Mesothelial cell of epicardium (in vitro differentiated cells): ENCODE measurements at regions not wholly inside any gene's neighbourhood (a gene's known extent, or its start where the extent isn't known, plus 50 kb on each side); places are given as distances from the start of the nearest gene placed in this dataset.

Source experiments
- DNase-seq, 2 experiments: peaks; one replicate each; pipeline ENCODE4 v3.0.0; 2021; ENCODE audit warnings: low spot score in 2 of 2; ENCODE audit not compliant: unreplicated experiment in 2 of 2
- H3K27ac Mint-ChIP-seq: 2 replicates; pipeline ENCODE4 v1.8.0; 2021; ENCODE audit warnings: mixed read lengths
- H3K27me3 Mint-ChIP-seq: 2 replicates; pipeline ENCODE4 v1.8.0; 2021; ENCODE audit warnings: low read depth, mixed read lengths
- H3K36me3 Mint-ChIP-seq: 2 replicates; pipeline ENCODE4 v1.8.0; 2021; ENCODE audit warnings: mixed read lengths
- H3K4me1 Mint-ChIP-seq: 2 replicates; pipeline ENCODE4 v1.8.0; 2021; ENCODE audit warnings: mixed read lengths
- H3K4me3 Mint-ChIP-seq: 2 replicates; pipeline ENCODE4 v1.8.0; 2021; ENCODE audit warnings: mild to moderate bottlenecking, moderate library complexity, mixed read lengths
- H3K9me3 Mint-ChIP-seq: 2 replicates; pipeline ENCODE4 v1.8.0; 2021; ENCODE audit warnings: mixed read lengths
- TF ChIP-seq, protein P1 (sequence below): fragments of 200-600 bp; sonication (generic); IDR thresholded peaks from one replicate; pipeline ENCODE4 v1.5.0; 2021; ENCODE audit warnings: antibody characterized with exemption; ENCODE audit not compliant: unreplicated experiment

DNA sequence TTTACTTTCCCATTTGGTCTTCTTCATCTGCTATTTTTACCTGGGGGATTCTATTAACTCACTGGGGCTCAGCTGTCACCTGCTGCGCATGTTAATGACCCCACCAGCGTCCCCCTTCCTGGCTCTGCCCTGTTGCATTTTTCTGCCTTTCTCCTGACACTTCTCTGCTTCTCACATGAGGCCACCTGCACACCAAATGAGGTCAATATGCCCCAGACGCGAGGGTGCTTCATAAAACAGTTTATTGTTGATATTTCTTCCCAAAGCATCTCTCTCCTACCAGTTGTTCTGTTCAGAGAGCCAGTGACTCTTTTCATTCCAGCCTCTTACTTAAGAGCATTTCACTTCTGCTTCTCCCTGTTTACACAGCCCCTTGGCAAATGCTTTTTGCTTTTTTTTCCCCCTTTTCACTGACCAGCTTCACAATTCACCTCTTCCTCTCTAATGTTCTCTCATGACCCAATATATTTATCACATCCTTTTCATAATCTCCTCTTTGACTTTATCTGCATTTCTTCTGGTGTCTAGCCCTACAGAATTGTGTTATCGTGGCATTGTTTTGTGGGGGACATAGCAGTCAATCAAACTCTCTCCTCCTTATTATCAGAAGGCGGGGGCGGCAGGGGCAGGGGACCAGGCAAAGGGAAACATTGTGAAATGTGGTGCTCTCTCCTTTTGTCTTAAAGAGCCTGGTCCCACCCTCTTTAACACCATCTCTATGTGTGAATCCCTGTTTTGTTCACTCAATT, 545.8 kb upstream of the CITED2 start:
- TF ChIP-seq, protein P1, sequence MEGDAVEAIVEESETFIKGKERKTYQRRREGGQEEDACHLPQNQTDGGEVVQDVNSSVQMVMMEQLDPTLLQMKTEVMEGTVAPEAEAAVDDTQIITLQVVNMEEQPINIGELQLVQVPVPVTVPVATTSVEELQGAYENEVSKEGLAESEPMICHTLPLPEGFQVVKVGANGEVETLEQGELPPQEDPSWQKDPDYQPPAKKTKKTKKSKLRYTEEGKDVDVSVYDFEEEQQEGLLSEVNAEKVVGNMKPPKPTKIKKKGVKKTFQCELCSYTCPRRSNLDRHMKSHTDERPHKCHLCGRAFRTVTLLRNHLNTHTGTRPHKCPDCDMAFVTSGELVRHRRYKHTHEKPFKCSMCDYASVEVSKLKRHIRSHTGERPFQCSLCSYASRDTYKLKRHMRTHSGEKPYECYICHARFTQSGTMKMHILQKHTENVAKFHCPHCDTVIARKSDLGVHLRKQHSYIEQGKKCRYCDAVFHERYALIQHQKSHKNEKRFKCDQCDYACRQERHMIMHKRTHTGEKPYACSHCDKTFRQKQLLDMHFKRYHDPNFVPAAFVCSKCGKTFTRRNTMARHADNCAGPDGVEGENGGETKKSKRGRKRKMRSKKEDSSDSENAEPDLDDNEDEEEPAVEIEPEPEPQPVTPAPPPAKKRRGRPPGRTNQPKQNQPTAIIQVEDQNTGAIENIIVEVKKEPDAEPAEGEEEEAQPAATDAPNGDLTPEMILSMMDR = no peak
- DNase-seq = no peak
- Mint-ChIP-seq H3K27ac (no peak overlapping the region), H3K4me1 (peaks cover 24% of the 10 kb centered on the region), H3K9me3 (peaks cover 1% of the 10 kb centered on the region), H3K4me3 (no peak overlapping the region), H3K27me3 (no peaks in the 10 kb centered on the region), H3K36me3 (no peaks in the 10 kb centered on the region)

GRCh38 chr6:139919107-139920026, 544.9 kb upstream of the CITED2 start:
- TF ChIP-seq, protein P1 = no peak
- H3K36me3 Mint-ChIP-seq = no peaks in the 10 kb centered on the region
- no peak for DNase-seq
- no peaks in the 10 kb centered on the region for H3K27me3 Mint-ChIP-seq
- H3K27ac Mint-ChIP-seq = no peak overlapping the region
- H3K9me3 Mint-ChIP-seq = peaks cover 9% of the 10 kb centered on the region
- H3K4me1 Mint-ChIP-seq = peaks cover 24% of the 10 kb centered on the region
- no peak overlapping the region for H3K4me3 Mint-ChIP-seq

DNA sequence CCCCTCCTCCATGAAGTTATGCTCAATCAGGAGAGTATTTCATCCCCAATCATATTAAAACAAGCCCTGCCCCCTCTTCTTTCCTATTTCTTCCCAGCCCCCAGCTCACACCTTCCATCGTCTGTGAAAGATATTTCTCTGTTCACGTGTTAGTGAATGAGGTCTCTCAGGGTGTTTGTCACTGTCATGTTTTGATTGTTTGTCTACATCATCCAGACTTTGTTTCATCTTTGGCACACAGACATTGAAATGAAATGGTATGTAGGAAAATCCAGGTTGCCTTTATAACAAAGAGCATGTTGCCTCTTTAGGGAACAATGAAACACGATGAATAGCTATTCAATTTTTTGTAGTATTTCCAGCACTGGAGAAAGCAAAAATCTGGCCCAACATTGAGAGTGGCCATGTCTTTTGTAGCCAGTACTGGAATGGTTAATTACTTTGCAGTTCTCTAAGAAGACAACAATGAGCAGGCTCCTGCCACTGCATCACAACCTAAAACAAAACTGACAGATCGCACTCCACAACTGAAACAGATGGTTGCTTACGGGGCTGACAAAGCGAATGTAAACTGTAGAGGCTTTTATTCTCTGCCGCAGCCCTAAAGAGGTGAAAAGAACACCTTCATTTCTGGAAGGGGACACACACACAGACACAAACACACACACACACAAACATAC, 543.6 kb upstream of the CITED2 start:
- peaks cover 24% of the 10 kb centered on the region for H3K4me1 Mint-ChIP-seq
- no peaks in the 10 kb centered on the region for H3K36me3 Mint-ChIP-seq
- peaks cover 12% of the 10 kb centered on the region for H3K9me3 Mint-ChIP-seq
- no peaks in the 10 kb centered on the region for H3K27me3 Mint-ChIP-seq
- TF ChIP-seq, protein P1 = no peak
- no peak overlapping the region for H3K4me3 Mint-ChIP-seq
- no peak for DNase-seq
- H3K27ac Mint-ChIP-seq = no peak overlapping the region

DNA sequence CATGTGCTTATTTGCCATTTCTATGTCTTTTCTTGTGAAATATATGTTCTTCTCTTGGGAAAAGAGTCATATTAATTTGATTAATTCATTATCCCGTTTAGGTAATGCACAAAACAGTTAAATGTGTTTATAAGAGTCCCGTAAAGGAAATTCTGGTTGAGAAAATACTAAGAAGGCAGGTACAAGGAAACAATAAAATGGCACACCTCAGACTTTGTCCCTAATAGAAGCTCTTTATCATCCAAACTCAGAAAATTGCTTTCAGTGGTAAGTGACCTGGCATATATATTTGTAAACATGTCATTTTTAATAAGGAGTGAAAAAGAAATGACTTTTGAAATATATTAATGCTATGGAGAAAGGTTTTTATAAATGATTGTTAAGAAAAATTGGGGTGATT, 540.5 kb upstream of the CITED2 start:
- Mint-ChIP-seq H3K9me3 (peaks cover 21% of the 10 kb centered on the region), H3K27me3 (no peaks in the 10 kb centered on the region), H3K4me3 (no peak overlapping the region), H3K4me1 (peaks cover 14% of the 10 kb centered on the region), H3K36me3 (no peaks in the 10 kb centered on the region), H3K27ac (no peak overlapping the region)
- TF ChIP-seq, protein P1 = no peak
- no peak for DNase-seq

GRCh38 chr6:139912735-139913400, 538.4 kb upstream of the CITED2 start:
- H3K27ac Mint-ChIP-seq = no peak overlapping the region
- peaks cover 4% of the 10 kb centered on the region for H3K4me1 Mint-ChIP-seq
- TF ChIP-seq, protein P1 = no peak
- no peaks in the 10 kb centered on the region for H3K27me3 Mint-ChIP-seq
- no peak for DNase-seq
- no peaks in the 10 kb centered on the region for H3K36me3 Mint-ChIP-seq
- H3K4me3 Mint-ChIP-seq = no peak overlapping the region
- peaks cover 24% of the 10 kb centered on the region for H3K9me3 Mint-ChIP-seq
